Stimulated activated effector memory CD8-positive, alpha-beta T cell treated with anti-CD3 and anti-CD28 coated beads, Interleukin-12 subunit alpha, Interleukin-12 subunit beta, amount 100 ng/mL, for 72 hours (primary cell): ENCODE measurements at regions not wholly inside any gene's neighbourhood (a gene's known extent, or its start where the extent isn't known, plus 50 kb on each side); places are given as distances from the start of the nearest gene placed in this dataset.

Experiments used
- ATAC-seq: fragments of 150-1000 bp; cut with Tn5 transposase; 2 replicates; pipeline ENCODE4 v1.10.0; 2021
- DNase-seq, 2 donors: peaks; one replicate each; pipeline ENCODE4 v3.0.0; 2021 to 2022; ENCODE audit warnings: low spot score in 2 of 2
- H3K27ac Mint-ChIP-seq: one replicate; pipeline ENCODE4 v1.8.0; 2022; ENCODE audit warnings: mild to moderate bottlenecking, mixed read lengths
- H3K36me3 Mint-ChIP-seq: one replicate; pipeline ENCODE4 v1.8.0; 2022; ENCODE audit warnings: mild to moderate bottlenecking, mixed read lengths
- H3K4me1 Mint-ChIP-seq: one replicate; pipeline ENCODE4 v1.8.0; 2022; ENCODE audit warnings: mixed read lengths
- H3K4me3 Mint-ChIP-seq: one replicate; pipeline ENCODE4 v1.8.0; 2022; ENCODE audit warnings: mild to moderate bottlenecking, mixed read lengths
- H3K9me3 Mint-ChIP-seq: one replicate; pipeline ENCODE4 v1.8.0; 2022; ENCODE audit warnings: mixed read lengths

- H3K36me3 Mint-ChIP-seq = no peaks in the 10 kb centered on the region
- no peaks in the 10 kb centered on the region for H3K4me1 Mint-ChIP-seq
- no peak overlapping the region for H3K4me3 Mint-ChIP-seq
- H3K9me3 Mint-ChIP-seq = no peaks in the 10 kb centered on the region
- no peak for DNase-seq
- ATAC-seq = no peak
- H3K27ac Mint-ChIP-seq = no peak overlapping the region
Measured at GRCh38 chr13:79149210-79149609, 256.8 kb downstream of the RBM26 start.

GRCh38 chr13:79141082-79141481 lies 265.0 kb downstream of the RBM26 start:
- ATAC-seq = no peak
- H3K36me3 Mint-ChIP-seq = peaks cover 4% of the 10 kb centered on the region
- no peak overlapping the region for H3K4me3 Mint-ChIP-seq
- no peaks in the 10 kb centered on the region for H3K4me1 Mint-ChIP-seq
- no peaks in the 10 kb centered on the region for H3K9me3 Mint-ChIP-seq
- no peak overlapping the region for H3K27ac Mint-ChIP-seq
- DNase-seq = no peak

GRCh38 chr13:79128158-79128557 lies 277.9 kb downstream of the RBM26 start:
- peak; percentile 75 for ATAC-seq
- no peak overlapping the region for H3K4me3 Mint-ChIP-seq
- H3K9me3 Mint-ChIP-seq = peaks cover 2% of the 10 kb centered on the region
- DNase-seq = no peak
- H3K4me1 Mint-ChIP-seq = no peaks in the 10 kb centered on the region
- no peak overlapping the region for H3K27ac Mint-ChIP-seq
- H3K36me3 Mint-ChIP-seq = no peaks in the 10 kb centered on the region

GRCh38 chr13:79126706-79127105 lies 279.3 kb downstream of the RBM26 start:
- no peak overlapping the region for H3K4me3 Mint-ChIP-seq
- no peak overlapping the region for H3K27ac Mint-ChIP-seq
- DNase-seq = no peak
- H3K36me3 Mint-ChIP-seq = no peaks in the 10 kb centered on the region
- no peak for ATAC-seq
- H3K4me1 Mint-ChIP-seq = no peaks in the 10 kb centered on the region
- peaks cover 2% of the 10 kb centered on the region for H3K9me3 Mint-ChIP-seq

GRCh38 chr13:79124183-79124582 lies 281.9 kb downstream of the RBM26 start:
- DNase-seq (no peak), ATAC-seq (no peak)
- H3K4me1 Mint-ChIP-seq = no peaks in the 10 kb centered on the region
- no peaks in the 10 kb centered on the region for H3K36me3 Mint-ChIP-seq
- peaks cover 2% of the 10 kb centered on the region for H3K9me3 Mint-ChIP-seq
- no peak overlapping the region for H3K27ac Mint-ChIP-seq
- no peak overlapping the region for H3K4me3 Mint-ChIP-seq

- Mint-ChIP-seq H3K27ac (no peak overlapping the region), H3K9me3 (no peaks in the 10 kb centered on the region), H3K4me1 (no peaks in the 10 kb centered on the region), H3K36me3 (no peaks in the 10 kb centered on the region), H3K4me3 (no peak overlapping the region)
- no peak for ATAC-seq
- DNase-seq = no peak
Measured at GRCh38 chr13:79121286-79121685, 284.8 kb downstream of the RBM26 start.

GRCh38 chr13:79119578-79120107 lies 286.4 kb downstream of the RBM26 start:
- no peaks in the 10 kb centered on the region for H3K36me3 Mint-ChIP-seq
- no peak for ATAC-seq
- H3K9me3 Mint-ChIP-seq = no peaks in the 10 kb centered on the region

GRCh38 chr13:79112016-79112415 lies 294.0 kb downstream of the RBM26 start:
- H3K36me3 Mint-ChIP-seq = no peaks in the 10 kb centered on the region
- no peak overlapping the region for H3K27ac Mint-ChIP-seq
- DNase-seq = no peak
- H3K4me3 Mint-ChIP-seq = no peak overlapping the region
- ATAC-seq = no peak
- no peaks in the 10 kb centered on the region for H3K9me3 Mint-ChIP-seq
- no peaks in the 10 kb centered on the region for H3K4me1 Mint-ChIP-seq

More at GRCh38 chr13:79119578-79120107, 286.4 kb downstream of the RBM26 start:
- no peak overlapping the region for H3K27ac Mint-ChIP-seq
- H3K4me3 Mint-ChIP-seq = no peak overlapping the region
- no peak for DNase-seq
- H3K4me1 Mint-ChIP-seq = no peaks in the 10 kb centered on the region

- Mint-ChIP-seq H3K36me3 (no peaks in the 10 kb centered on the region), H3K4me3 (no peak overlapping the region), H3K27ac (no peak overlapping the region), H3K9me3 (no peaks in the 10 kb centered on the region), H3K4me1 (no peaks in the 10 kb centered on the region)
- no peak for DNase-seq
- ATAC-seq = no peak
Measured at GRCh38 chr13:79108914-79109643, 297.0 kb downstream of the RBM26 start.

- DNase-seq (no peak), ATAC-seq (no peak)
- no peaks in the 10 kb centered on the region for H3K9me3 Mint-ChIP-seq
- no peaks in the 10 kb centered on the region for H3K36me3 Mint-ChIP-seq
- no peaks in the 10 kb centered on the region for H3K4me1 Mint-ChIP-seq
- H3K27ac Mint-ChIP-seq = no peak overlapping the region
- no peak overlapping the region for H3K4me3 Mint-ChIP-seq
Measured at GRCh38 chr13:79098596-79098995, 307.5 kb downstream of the RBM26 start.

GRCh38 chr13:79097201-79097600 lies 308.9 kb downstream of the RBM26 start:
- Mint-ChIP-seq H3K27ac (no peak overlapping the region), H3K4me3 (no peak overlapping the region), H3K9me3 (no peaks in the 10 kb centered on the region), H3K36me3 (no peaks in the 10 kb centered on the region), H3K4me1 (no peaks in the 10 kb centered on the region)
- no peak for DNase-seq
- no peak for ATAC-seq

- ATAC-seq = no peak
- Mint-ChIP-seq H3K4me3 (no peak overlapping the region), H3K9me3 (no peaks in the 10 kb centered on the region), H3K4me1 (no peaks in the 10 kb centered on the region), H3K27ac (no peak overlapping the region), H3K36me3 (no peaks in the 10 kb centered on the region)
- DNase-seq = no peak
Measured at GRCh38 chr13:79096099-79096498, 310.0 kb downstream of the RBM26 start.

- no peak overlapping the region for H3K4me3 Mint-ChIP-seq
- no peak for ATAC-seq
- H3K4me1 Mint-ChIP-seq = no peaks in the 10 kb centered on the region
- no peak for DNase-seq
- H3K9me3 Mint-ChIP-seq = no peaks in the 10 kb centered on the region
- H3K27ac Mint-ChIP-seq = no peak overlapping the region
- no peaks in the 10 kb centered on the region for H3K36me3 Mint-ChIP-seq
Measured at GRCh38 chr13:79090552-79091124, 315.4 kb downstream of the RBM26 start.

GRCh38 chr13:79084802-79085424 lies 321.1 kb downstream of the RBM26 start:
- Mint-ChIP-seq H3K4me1 (no peaks in the 10 kb centered on the region), H3K27ac (no peak overlapping the region), H3K9me3 (no peaks in the 10 kb centered on the region), H3K36me3 (no peaks in the 10 kb centered on the region), H3K4me3 (no peak overlapping the region)
- ATAC-seq (no peak), DNase-seq (no peak)

- Mint-ChIP-seq H3K36me3 (no peaks in the 10 kb centered on the region), H3K4me1 (no peaks in the 10 kb centered on the region), H3K27ac (no peak overlapping the region), H3K4me3 (no peak overlapping the region), H3K9me3 (no peaks in the 10 kb centered on the region)
- ATAC-seq (no peak), DNase-seq (no peak)
Measured at GRCh38 chr13:79081942-79082341, 324.1 kb downstream of the RBM26 start.

GRCh38 chr13:79079351-79079839 lies 326.7 kb downstream of the RBM26 start:
- ATAC-seq (peak; percentile 32), DNase-seq (no peak)
- no peaks in the 10 kb centered on the region for H3K9me3 Mint-ChIP-seq
- no peaks in the 10 kb centered on the region for H3K36me3 Mint-ChIP-seq
- H3K4me3 Mint-ChIP-seq = no peak overlapping the region
- no peak overlapping the region for H3K27ac Mint-ChIP-seq
- H3K4me1 Mint-ChIP-seq = no peaks in the 10 kb centered on the region
